ENCODE measurements at regions not wholly inside any gene's neighbourhood (a gene's known extent, or its start where the extent isn't known, plus 50 kb on each side); places are given as distances from the start of the nearest gene placed in this dataset.

DNA sequence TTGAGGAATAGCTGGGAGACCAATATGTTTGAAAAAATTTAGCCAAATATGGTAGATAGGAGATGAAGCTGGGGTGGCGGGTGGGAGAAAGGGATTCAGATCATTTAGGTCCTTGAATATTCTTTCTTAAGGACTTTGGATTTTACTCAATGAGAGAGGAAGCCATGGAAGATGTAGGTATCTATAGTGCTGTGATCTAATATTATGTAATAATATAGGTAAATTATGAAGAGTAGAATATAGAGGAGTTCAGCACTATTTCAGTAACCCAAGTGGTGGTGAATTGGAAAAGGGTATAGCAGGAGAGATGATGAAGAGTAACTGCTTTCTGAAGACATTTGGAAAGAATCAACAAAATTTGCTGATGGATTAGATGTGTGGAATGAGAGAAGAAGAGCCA is 417.6 kb downstream of the UTRN start:
- ChIA-PET CTCF (no interaction called here), POLR2A (ENCODE audit: low non-redundant PET) (no interaction called here)
- no peak overlapping the region for H3K27ac ChIP-seq (ENCODE audit: low read depth, low read length, poor library complexity, severe bottlenecking)
- DNase-seq (ENCODE audit: low spot score), result no peak
- H3K9me3 ChIP-seq (ENCODE audit: low read depth, low read length, poor library complexity, severe bottlenecking), result no peaks in the 10 kb centered on the region
- no peaks in the 10 kb centered on the region for H3K36me3 ChIP-seq (ENCODE audit: insufficient read depth, low read length, poor library complexity, severe bottlenecking)
- no peak overlapping the region for H3K4me3 ChIP-seq (ENCODE audit: low read depth, low read length, poor library complexity, severe bottlenecking)
- no TSS peak for BruUV-seq (replicated peaks)
- intact Hi-C loops (cut with micrococcal nuclease; ENCODE audit: unreplicated experiment), result no loop called here
- TF ChIP-seq EZH2 (IDR thresholded peaks at IDR 0.05; ENCODE audit: borderline replicate concordance, low read depth, low read length, poor library complexity, severe bottlenecking), result no peak
- TF ChIP-seq, protein P1, sequence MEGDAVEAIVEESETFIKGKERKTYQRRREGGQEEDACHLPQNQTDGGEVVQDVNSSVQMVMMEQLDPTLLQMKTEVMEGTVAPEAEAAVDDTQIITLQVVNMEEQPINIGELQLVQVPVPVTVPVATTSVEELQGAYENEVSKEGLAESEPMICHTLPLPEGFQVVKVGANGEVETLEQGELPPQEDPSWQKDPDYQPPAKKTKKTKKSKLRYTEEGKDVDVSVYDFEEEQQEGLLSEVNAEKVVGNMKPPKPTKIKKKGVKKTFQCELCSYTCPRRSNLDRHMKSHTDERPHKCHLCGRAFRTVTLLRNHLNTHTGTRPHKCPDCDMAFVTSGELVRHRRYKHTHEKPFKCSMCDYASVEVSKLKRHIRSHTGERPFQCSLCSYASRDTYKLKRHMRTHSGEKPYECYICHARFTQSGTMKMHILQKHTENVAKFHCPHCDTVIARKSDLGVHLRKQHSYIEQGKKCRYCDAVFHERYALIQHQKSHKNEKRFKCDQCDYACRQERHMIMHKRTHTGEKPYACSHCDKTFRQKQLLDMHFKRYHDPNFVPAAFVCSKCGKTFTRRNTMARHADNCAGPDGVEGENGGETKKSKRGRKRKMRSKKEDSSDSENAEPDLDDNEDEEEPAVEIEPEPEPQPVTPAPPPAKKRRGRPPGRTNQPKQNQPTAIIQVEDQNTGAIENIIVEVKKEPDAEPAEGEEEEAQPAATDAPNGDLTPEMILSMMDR (conservative IDR thresholded peaks at IDR 0.05; ENCODE audit: low read depth, low read length), result no peak
- H3K4me1 ChIP-seq (ENCODE audit: insufficient read depth, low read length, poor library complexity, severe bottlenecking), result no peaks in the 10 kb centered on the region
- H3K27me3 ChIP-seq (replicated peaks; ENCODE audit: insufficient read depth, low read depth, low read length, poor library complexity), result no peaks in the 10 kb centered on the region

DNA sequence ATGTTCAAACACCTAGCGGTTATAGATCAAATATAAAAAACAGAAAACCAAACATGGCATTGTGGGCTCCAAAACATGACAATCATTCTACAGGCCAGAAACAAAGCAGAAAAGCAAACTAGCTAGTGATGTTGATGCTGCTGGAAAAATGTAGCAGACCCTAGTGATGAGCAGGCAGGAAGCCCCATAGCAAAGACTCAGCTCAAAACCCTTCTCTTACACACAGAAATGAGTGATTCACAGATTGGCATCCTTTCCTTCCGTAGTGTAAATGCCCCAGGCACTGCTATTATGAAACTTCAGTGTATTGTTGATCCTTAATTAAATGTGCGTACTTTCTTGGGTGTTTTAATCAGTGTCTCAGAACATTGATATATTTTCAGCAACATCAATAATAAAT is 425.1 kb downstream of the UTRN start:
- ChIA-PET POLR2A (ENCODE audit: low non-redundant PET) (no interaction called here), CTCF (no interaction called here)
- Histone ChIP-seq H3K4me1 (ENCODE audit: insufficient read depth, low read length, poor library complexity, severe bottlenecking) (no peaks in the 10 kb centered on the region), H3K9me3 (ENCODE audit: low read depth, low read length, poor library complexity, severe bottlenecking) (no peaks in the 10 kb centered on the region), H3K27me3 (replicated peaks; ENCODE audit: insufficient read depth, low read depth, low read length, poor library complexity) (no peaks in the 10 kb centered on the region), H3K27ac (ENCODE audit: low read depth, low read length, poor library complexity, severe bottlenecking) (no peak overlapping the region), H3K36me3 (ENCODE audit: insufficient read depth, low read length, poor library complexity, severe bottlenecking) (no peaks in the 10 kb centered on the region), H3K4me3 (ENCODE audit: low read depth, low read length, poor library complexity, severe bottlenecking) (no peak overlapping the region)
- intact Hi-C loops (cut with micrococcal nuclease; ENCODE audit: unreplicated experiment), result no loop called here
- no peak for TF ChIP-seq EZH2 (IDR thresholded peaks at IDR 0.05; ENCODE audit: borderline replicate concordance, low read depth, low read length, poor library complexity, severe bottlenecking)
- TF ChIP-seq, protein P1 (conservative IDR thresholded peaks at IDR 0.05; ENCODE audit: low read depth, low read length), result no peak
- BruUV-seq (replicated peaks), result no TSS peak
- DNase-seq (ENCODE audit: low spot score), result peak; percentile 12

DNA sequence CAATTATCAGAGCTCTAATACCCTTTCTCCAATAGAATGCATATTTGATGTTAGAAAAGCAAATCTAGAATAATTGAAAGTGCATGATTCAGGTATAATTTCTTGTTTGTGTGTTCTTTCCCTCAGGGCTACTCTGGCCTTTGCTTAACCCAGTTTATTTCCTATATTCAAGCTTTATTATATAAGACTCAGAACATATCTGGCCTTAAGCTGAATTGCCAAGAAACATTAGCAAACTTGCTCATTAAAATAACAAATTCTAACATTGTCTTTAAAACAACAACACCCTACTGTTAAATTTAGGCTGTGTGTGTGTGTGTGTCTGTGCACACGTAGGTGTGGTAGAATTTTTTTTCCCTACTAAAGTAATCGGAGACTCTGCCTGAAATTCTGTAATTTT is 426.5 kb downstream of the UTRN start:
- H3K36me3 ChIP-seq (ENCODE audit: insufficient read depth, low read length, poor library complexity, severe bottlenecking), result no peaks in the 10 kb centered on the region
- no peaks in the 10 kb centered on the region for H3K4me1 ChIP-seq (ENCODE audit: insufficient read depth, low read length, poor library complexity, severe bottlenecking)
- TF ChIP-seq EZH2 (IDR thresholded peaks at IDR 0.05; ENCODE audit: borderline replicate concordance, low read depth, low read length, poor library complexity, severe bottlenecking), result no peak
- TF ChIP-seq, protein P1 (conservative IDR thresholded peaks at IDR 0.05; ENCODE audit: low read depth, low read length), result no peak
- DNase-seq (ENCODE audit: low spot score), result no peak
- ChIA-PET CTCF (no interaction called here), POLR2A (ENCODE audit: low non-redundant PET) (no interaction called here)
- no TSS peak for BruUV-seq (replicated peaks)
- intact Hi-C loops (cut with micrococcal nuclease; ENCODE audit: unreplicated experiment), result no loop called here
- H3K9me3 ChIP-seq (ENCODE audit: low read depth, low read length, poor library complexity, severe bottlenecking), result no peaks in the 10 kb centered on the region
- no peak overlapping the region for H3K27ac ChIP-seq (ENCODE audit: low read depth, low read length, poor library complexity, severe bottlenecking)
- no peak overlapping the region for H3K4me3 ChIP-seq (ENCODE audit: low read depth, low read length, poor library complexity, severe bottlenecking)
- no peaks in the 10 kb centered on the region for H3K27me3 ChIP-seq (replicated peaks; ENCODE audit: insufficient read depth, low read depth, low read length, poor library complexity)
